Pulmonary artery endothelial cell (primary cell): ENCODE measurements at regions not wholly inside any gene's neighbourhood (a gene's known extent, or its start where the extent isn't known, plus 50 kb on each side); places are given as distances from the start of the nearest gene placed in this dataset.

Experiments
- DNase-seq: peaks from one replicate; pipeline ENCODE4 v3.0.0-alpha.2; 2011; ENCODE audit warnings: low read depth, low spot score

GRCh38 chr19:29096896-29097295, 116.1 kb downstream of the UQCRFS1 start:
- no peak for DNase-seq

GRCh38 chr19:29093553-29093908, 119.4 kb downstream of the UQCRFS1 start:
- no peak for DNase-seq

- no peak for DNase-seq
These were observed 120.0 kb downstream of the UQCRFS1 start for GRCh38 chr19:29092712-29093552.

- DNase-seq, result no peak
These were observed 122.0 kb downstream of the UQCRFS1 start for GRCh38 chr19:29090783-29091526.

- no peak for DNase-seq
These were observed 123.6 kb downstream of the UQCRFS1 start for GRCh38 chr19:29089315-29089870.

- no peak for DNase-seq
These were observed 124.2 kb downstream of the UQCRFS1 start for GRCh38 chr19:29088761-29089160.

- DNase-seq, result no peak
These were observed 126.3 kb downstream of the UQCRFS1 start for GRCh38 chr19:29086646-29087045.

- no peak for DNase-seq
These were observed 126.8 kb downstream of the UQCRFS1 start for GRCh38 chr19:29086182-29086581.

- no peak for DNase-seq
These were observed 127.3 kb downstream of the UQCRFS1 start for GRCh38 chr19:29085630-29086029.

GRCh38 chr19:29085206-29085605, 127.7 kb downstream of the UQCRFS1 start:
- DNase-seq, result no peak

- DNase-seq, result no peak
These were observed 128.7 kb downstream of the UQCRFS1 start for GRCh38 chr19:29084266-29084665.

GRCh38 chr19:29083863-29084262, 129.1 kb downstream of the UQCRFS1 start:
- DNase-seq, result no peak

GRCh38 chr19:29079356-29080032, 133.5 kb downstream of the UQCRFS1 start:
- no peak for DNase-seq

GRCh38 chr19:29076963-29077362, 136.0 kb downstream of the UQCRFS1 start:
- DNase-seq, result no peak

- DNase-seq, result no peak
These were observed 136.8 kb downstream of the UQCRFS1 start for GRCh38 chr19:29076161-29076560.

- DNase-seq, result no peak
These were observed 137.8 kb downstream of the UQCRFS1 start for GRCh38 chr19:29075149-29075548.

- no peak for DNase-seq
These were observed 138.4 kb downstream of the UQCRFS1 start for GRCh38 chr19:29074579-29074978.

- DNase-seq, result no peak
These were observed 145.1 kb downstream of the UQCRFS1 start for GRCh38 chr19:29067831-29068230.

- DNase-seq, result no peak
These were observed 150.2 kb downstream of the UQCRFS1 start for GRCh38 chr19:29062475-29063435.

GRCh38 chr19:29060813-29061364, 152.1 kb downstream of the UQCRFS1 start:
- no peak for DNase-seq
